CD14-positive monocyte (primary cell): ENCODE measurements at regions not wholly inside any gene's neighbourhood (a gene's known extent, or its start where the extent isn't known, plus 50 kb on each side); places are given as distances from the start of the nearest gene placed in this dataset.

Experiments
- DNase-seq, 3 donors: peaks; one replicate each; pipeline ENCODE4 v3.0.0-alpha.2; 2011 to 2022
- H2AFZ ChIP-seq: 2 replicates; pipeline ENCODE4 v1.6.0; 2012; ENCODE audit warnings: mild to moderate bottlenecking, low read depth, low read length, inconsistent platforms; ENCODE audit not compliant: insufficient read depth, poor library complexity, severe bottlenecking
- H3K27ac ChIP-seq, 2 donors: 1 replicate in 1 of 2; 2 replicates in 1 of 2; pipeline ENCODE4 v1.5.1; 2012 to 2013; ENCODE audit warnings: low read length in 2 of 2, control low read depth in 1 of 2, inconsistent platforms in 1 of 2, low read depth in 1 of 2, mild to moderate bottlenecking in 1 of 2
- H3K27me3 ChIP-seq, 2 donors: one replicate each; pipeline versions ENCODE4 v1.6.0 to v1.6.1; 2011 to 2013; ENCODE audit warnings: low read length in 2 of 2; ENCODE audit not compliant: control insufficient read depth in 2 of 2, insufficient read depth in 2 of 2
- H3K36me3 ChIP-seq, 2 donors: replicated peaks in 1 of 2; 1 replicate in 1 of 2; 2 replicates in 1 of 2; pipeline versions ENCODE4 v1.5.1 to v1.6.1; 2012 to 2013; ENCODE audit warnings: low read length in 2 of 2, control low read depth in 1 of 2, inconsistent platforms in 1 of 2, mild to moderate bottlenecking in 1 of 2; ENCODE audit not compliant: insufficient read depth in 2 of 2, control insufficient read depth in 1 of 2
- H3K4me1 ChIP-seq, 2 donors: 1 replicate in 1 of 2; 2 replicates in 1 of 2; pipeline versions ENCODE4 v1.5.1 to v1.6.1; 2012 to 2013; ENCODE audit warnings: low read length in 2 of 2, control low read depth in 1 of 2, inconsistent platforms in 1 of 2, mild to moderate bottlenecking in 1 of 2, moderate library complexity in 1 of 2; ENCODE audit not compliant: insufficient read depth in 2 of 2, control insufficient read depth in 1 of 2
- H3K4me2 ChIP-seq: replicated peaks from 2 replicates; pipeline ENCODE3; 2012; ENCODE audit warnings: low read length, moderate library complexity, mild to moderate bottlenecking; ENCODE audit not compliant: poor library complexity, severe bottlenecking; ENCODE audit errors: extremely low read depth
- H3K4me3 ChIP-seq, 3 experiments: fragments of 200-600 bp in 1 of 3; sonication (generic) in 1 of 3; replicated peaks in 1 of 3; 1 replicate in 2 of 3; 2 replicates in 1 of 3; pipeline ENCODE4 v1.5.1; 2011 to 2013; ENCODE audit warnings: low read length in 3 of 3, mild to moderate bottlenecking in 3 of 3, control low read depth in 2 of 3, low read depth in 2 of 3, inconsistent platforms in 1 of 3, moderate library complexity in 1 of 3
- H3K79me2 ChIP-seq: 2 replicates; pipeline ENCODE4 v1.6.0; 2012; ENCODE audit warnings: mild to moderate bottlenecking, control low read depth, inconsistent platforms, low read length, moderate library complexity; ENCODE audit not compliant: insufficient read depth
- H3K9ac ChIP-seq: 2 replicates; pipeline ENCODE4 v1.6.0; 2017; ENCODE audit warnings: low read length, mild to moderate bottlenecking; ENCODE audit not compliant: insufficient read depth, poor library complexity, severe bottlenecking
- H3K9me3 ChIP-seq, 2 donors: replicated peaks in 1 of 2; 1 replicate in 1 of 2; 2 replicates in 1 of 2; pipeline versions ENCODE4 v1.5.1 to v1.6.1; 2012 to 2013; ENCODE audit warnings: low read length in 2 of 2, control low read depth in 1 of 2; ENCODE audit not compliant: control insufficient read depth in 1 of 2, insufficient read depth in 1 of 2
- H4K20me1 ChIP-seq: 2 replicates; pipeline ENCODE4 v1.6.0; 2012; ENCODE audit warnings: mild to moderate bottlenecking, low read length, control low read depth, moderate library complexity; ENCODE audit not compliant: insufficient read depth
- H3K27ac Mint-ChIP-seq, 7 donors: one replicate each; pipeline ENCODE4 v1.8.0; 2020; ENCODE audit warnings: mild to moderate bottlenecking in 7 of 7, mixed read lengths in 7 of 7, moderate library complexity in 6 of 7, inconsistent platforms in 2 of 7
- H3K27me3 Mint-ChIP-seq, 3 donors: one replicate each; pipeline ENCODE4 v1.8.0; 2021 to 2022; ENCODE audit warnings: low read depth in 3 of 3, mild to moderate bottlenecking in 3 of 3, mixed read lengths in 3 of 3, moderate library complexity in 3 of 3, inconsistent platforms in 1 of 3
- H3K36me3 Mint-ChIP-seq, 2 donors: one replicate each; pipeline ENCODE4 v1.8.0; 2020; ENCODE audit warnings: mixed read lengths in 2 of 2, inconsistent platforms in 1 of 2, mild to moderate bottlenecking in 1 of 2
- H3K4me1 Mint-ChIP-seq: one replicate; pipeline ENCODE4 v1.8.0; 2020; ENCODE audit warnings: mild to moderate bottlenecking, mixed read lengths
- H3K4me3 Mint-ChIP-seq, 2 donors: one replicate each; pipeline ENCODE4 v1.8.0; 2020; ENCODE audit warnings: mild to moderate bottlenecking in 2 of 2, mixed read lengths in 2 of 2, moderate library complexity in 1 of 2
- H3K9me3 Mint-ChIP-seq, 7 donors: one replicate each; pipeline ENCODE4 v1.8.0; 2020 to 2022; ENCODE audit warnings: mixed read lengths in 7 of 7, mild to moderate bottlenecking in 6 of 7, moderate library complexity in 6 of 7, inconsistent platforms in 2 of 7
- CTCF ChIP-seq: fragments of 200-600 bp; IDR thresholded peaks from one replicate; pipeline ENCODE4 v1.8.0; 2022; ENCODE audit warnings: antibody characterized with exemption, mild to moderate bottlenecking
- WGBS: methylation state at CpG from one replicate; pipeline ENCODE4 v1.1.5; 2013; ENCODE audit warnings: missing lambda C conversion rate; ENCODE audit not compliant: insufficient coverage; 5-methylcytosine and 5-hydroxymethylcytosine counted together
- intact Hi-C, 2 donors: fragments of 100-400 bp; cut with micrococcal nuclease; formaldehyde crosslinking; loops; one replicate each; pipeline versions ENCODE4 v1.15.0 to v1.15.1; 2023

GRCh38 chr3:109678600-109678999 is 341.3 kb upstream of the DPPA4 start:
- Histone ChIP-seq H3K36me3 (no peaks in the 10 kb centered on the region), H3K9ac (no peak overlapping the region), H3K9me3 (peaks cover 0 to 6% of the 10 kb centered on the region in 2 donors), H3K27ac (no peak overlapping the region), H2AFZ (no peak overlapping the region), H3K27me3 (no peaks in the 10 kb centered on the region), H3K4me1 (no peaks in the 10 kb centered on the region), H3K4me3 (no peak overlapping the region), H3K79me2 (no peaks in the 10 kb centered on the region), H3K4me2 (no peak overlapping the region), H4K20me1 (no peaks in the 10 kb centered on the region)
- no peak for DNase-seq
- TF ChIP-seq CTCF = no peak
- Mint-ChIP-seq H3K27me3 (peaks cover 0 to 1% (median 0%) of the 10 kb centered on the region in 3 donors), H3K9me3 (peaks cover 0 to 9% (median 0%) of the 10 kb centered on the region in 7 donors), H3K27ac (no peak overlapping the region), H3K4me1 (no peaks in the 10 kb centered on the region), H3K4me3 (no peak overlapping the region), H3K36me3 (no peaks in the 10 kb centered on the region)
- intact Hi-C loops = no loop called here

- Mint-ChIP-seq H3K36me3 (no peaks in the 10 kb centered on the region), H3K9me3 (peaks cover 0 to 9% (median under 1%) of the 10 kb centered on the region in 7 donors), H3K27me3 (peaks cover 0 to 1% (median 0%) of the 10 kb centered on the region in 3 donors), H3K27ac (no peak overlapping the region), H3K4me1 (no peaks in the 10 kb centered on the region), H3K4me3 (no peak overlapping the region)
- intact Hi-C loops = no loop called here
- Histone ChIP-seq H4K20me1 (no peaks in the 10 kb centered on the region), H3K4me3 (no peak overlapping the region), H2AFZ (no peak overlapping the region), H3K4me1 (no peaks in the 10 kb centered on the region), H3K27ac (no peak overlapping the region), H3K9ac (no peak overlapping the region), H3K9me3 (peaks cover 2 to 6% of the 10 kb centered on the region in 2 donors), H3K27me3 (no peaks in the 10 kb centered on the region), H3K36me3 (no peaks in the 10 kb centered on the region), H3K79me2 (no peaks in the 10 kb centered on the region), H3K4me2 (no peak overlapping the region)
- no CpG with 5 or more reads among the region's 4 CpGs for WGBS
- TF ChIP-seq CTCF = no peak
- DNase-seq = no peak
These were observed 342.3 kb upstream of the DPPA4 start for GRCh38 chr3:109679664-109680063.
